Lung (tissue), 11 donors: ENCODE measurements at regions not wholly inside any gene's neighbourhood (a gene's known extent, or its start where the extent isn't known, plus 50 kb on each side); places are given as distances from the start of the nearest gene placed in this dataset.

Experiments used
- ATAC-seq: fragments of 200-7000 bp; cut with Tn5 transposase; one replicate; pipeline ENCODE4 v1.9.1; 2020; ENCODE audit warnings: moderate number of reproducible peaks; ENCODE audit not compliant: insufficient read depth, low FRiP score
- DNase-seq, 3 donors: peaks; one replicate each; pipeline ENCODE4 v3.0.0-alpha.2; 2013 to 2017
- H3K27ac ChIP-seq, 2 donors: one replicate each; pipeline ENCODE4 v1.5.1; 2013; ENCODE audit warnings: mild to moderate bottlenecking in 2 of 2, moderate library complexity in 2 of 2, control low read depth in 1 of 2, inconsistent platforms in 1 of 2, low read depth in 1 of 2, low read length in 1 of 2
- H3K27me3 ChIP-seq, 3 donors: one replicate each; pipeline ENCODE4 v1.5.1; 2013; ENCODE audit warnings: low read length in 2 of 3; ENCODE audit not compliant: control insufficient read depth in 3 of 3, insufficient read depth in 3 of 3
- H3K36me3 ChIP-seq, 4 donors: one replicate each; pipeline ENCODE4 v1.5.1; 2013; ENCODE audit warnings: low read length in 4 of 4, mild to moderate bottlenecking in 1 of 4, moderate library complexity in 1 of 4; ENCODE audit not compliant: control insufficient read depth in 4 of 4, insufficient read depth in 4 of 4
- H3K4me1 ChIP-seq, 5 donors: one replicate each; pipeline ENCODE4 v1.5.1; 2013; ENCODE audit warnings: low read length in 5 of 5, mild to moderate bottlenecking in 2 of 5, moderate library complexity in 1 of 5; ENCODE audit not compliant: control insufficient read depth in 5 of 5, insufficient read depth in 5 of 5
- H3K4me3 ChIP-seq: one replicate; pipeline ENCODE4 v1.5.1; 2013; ENCODE audit warnings: mild to moderate bottlenecking, control low read depth, moderate library complexity
- H3K9ac ChIP-seq, 2 donors: one replicate each; pipeline ENCODE4 v1.5.1; 2013; ENCODE audit warnings: low read length in 2 of 2, control low read depth in 1 of 2; ENCODE audit not compliant: insufficient read depth in 1 of 2
- H3K9me3 ChIP-seq, 4 donors: one replicate each; pipeline ENCODE4 v1.5.1; 2013; ENCODE audit warnings: low read length in 3 of 4, mild to moderate bottlenecking in 1 of 4, moderate library complexity in 1 of 4; ENCODE audit not compliant: control insufficient read depth in 4 of 4, insufficient read depth in 3 of 4
- CTCF ChIP-seq: IDR thresholded peaks from 2 replicates; pipeline ENCODE4 v1.5.1; 2012; ENCODE audit warnings: mild to moderate bottlenecking; ENCODE audit errors: control extremely low read depth, extremely low read depth
- WGBS, 2 donors: extraction: QIAGEN DNeasy Blood & Tissue Kit; methylation state at CpG; one replicate each; pipeline ENCODE4 v1.1.7; 2013; 5-methylcytosine and 5-hydroxymethylcytosine counted together
- donor health status: control.
- donor health status: control.
- donor health status: Bipolar disorder and iron deficiency.
- donor health status: healthy.
- donor health status: DM: yes; HTN: yes; CAD: no.

DNA sequence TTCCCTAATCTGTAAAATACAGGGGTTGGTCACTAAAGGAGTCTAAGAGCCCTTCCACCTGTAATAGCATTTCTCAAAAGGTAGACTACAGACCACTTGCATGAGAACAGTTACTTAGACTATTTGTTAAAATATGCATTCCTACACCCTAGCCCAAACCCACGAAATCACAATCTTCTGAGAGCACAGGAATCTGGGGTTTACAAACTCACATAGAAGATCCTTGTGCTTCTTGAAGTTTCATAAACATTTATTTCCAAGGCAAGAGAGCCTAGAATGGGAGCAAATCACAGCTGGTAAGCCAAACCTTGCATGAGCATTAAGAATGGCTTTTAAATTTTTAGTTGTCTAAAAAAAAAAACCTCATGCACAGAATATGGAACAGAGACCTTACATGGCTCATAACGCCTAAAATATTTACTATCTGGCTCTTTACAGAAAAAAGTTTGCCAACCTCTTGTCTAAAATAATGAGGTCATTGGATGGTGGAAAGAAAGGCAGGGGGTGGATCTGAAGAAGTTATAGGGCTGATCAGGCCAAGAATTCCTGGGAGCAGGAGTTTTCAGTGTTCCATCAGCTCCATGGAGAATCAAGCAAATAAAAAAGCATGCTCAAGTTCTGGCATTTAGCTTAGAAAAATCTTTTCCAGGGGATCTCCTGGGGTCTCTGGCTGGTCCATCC is 133.4 kb downstream of the CCDC34 start:
- no peak for TF ChIP-seq CTCF
- no peak for DNase-seq
- WGBS, 2 donors = 61 to 84% methylated on average over 2 of the region's 2 CpGs
- no peaks in the 10 kb centered on the region for H3K27me3 ChIP-seq
- no peaks in the 10 kb centered on the region for H3K9me3 ChIP-seq
- no peak for ATAC-seq
- no peak overlapping the region for H3K4me3 ChIP-seq
- no peaks in the 10 kb centered on the region for H3K4me1 ChIP-seq
- H3K9ac ChIP-seq = no peak overlapping the region
- no peak overlapping the region for H3K27ac ChIP-seq
- no peaks in the 10 kb centered on the region for H3K36me3 ChIP-seq

- no peak overlapping the region for H3K4me3 ChIP-seq
- no peak for ATAC-seq
- no peaks in the 10 kb centered on the region for H3K4me1 ChIP-seq
- no peak overlapping the region for H3K9ac ChIP-seq
- WGBS, 2 donors = 79 to 84% methylated on average over 2 of the region's 2 CpGs
- H3K9me3 ChIP-seq = no peaks in the 10 kb centered on the region
- H3K36me3 ChIP-seq = no peaks in the 10 kb centered on the region
- H3K27ac ChIP-seq = no peak overlapping the region
- DNase-seq = no peak
- no peak for TF ChIP-seq CTCF
- H3K27me3 ChIP-seq = no peaks in the 10 kb centered on the region
Observed at GRCh38 chr11:27228906-27229290, 134.1 kb downstream of the CCDC34 start.

DNA sequence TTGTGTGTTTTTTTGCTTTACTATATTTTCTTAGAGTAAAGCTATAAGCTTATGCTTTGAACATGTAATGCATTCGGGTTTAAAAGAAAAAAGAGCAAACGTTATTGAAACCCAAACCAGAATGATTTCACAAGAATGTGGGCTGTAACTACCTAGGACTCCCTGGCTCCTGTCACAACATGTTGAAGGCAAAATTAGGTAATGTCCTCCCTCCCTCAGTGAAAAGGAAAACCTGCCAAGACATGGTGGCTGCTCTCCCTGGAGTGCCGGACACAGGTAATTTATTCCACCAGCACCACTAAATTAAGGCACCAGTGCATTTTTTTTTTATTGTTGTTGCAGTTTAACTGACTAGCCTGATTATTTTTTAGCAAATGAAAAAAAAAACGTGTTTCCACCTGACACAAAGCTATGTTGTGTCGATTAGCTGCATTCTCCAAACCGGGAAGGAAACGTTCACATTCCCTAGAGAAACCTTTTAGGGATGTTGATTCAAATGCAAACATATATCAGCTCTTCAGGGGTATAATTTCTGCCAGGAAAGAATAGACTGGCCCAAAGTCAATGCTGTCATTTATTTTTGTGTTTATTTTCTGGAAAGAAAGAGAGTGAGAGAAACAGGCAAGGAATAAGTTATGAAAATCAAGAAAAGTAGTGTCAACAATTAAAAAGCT is 134.6 kb downstream of the CCDC34 start:
- no peaks in the 10 kb centered on the region for H3K27me3 ChIP-seq
- DNase-seq (no peak), ATAC-seq (no peak)
- H3K4me1 ChIP-seq = no peaks in the 10 kb centered on the region
- no peak overlapping the region for H3K4me3 ChIP-seq
- H3K36me3 ChIP-seq = no peaks in the 10 kb centered on the region
- no peaks in the 10 kb centered on the region for H3K9me3 ChIP-seq
- WGBS, 2 donors = 44 to 71% methylated on average over 7 of the region's 7 CpGs
- no peak overlapping the region for H3K9ac ChIP-seq
- TF ChIP-seq CTCF = no peak
- no peak overlapping the region for H3K27ac ChIP-seq

GRCh38 chr11:27227736-27228135 is 135.3 kb downstream of the CCDC34 start:
- no peaks in the 10 kb centered on the region for H3K27me3 ChIP-seq
- ATAC-seq = no peak

More at GRCh38 chr11:27227736-27228135, 135.3 kb downstream of the CCDC34 start:
- no peak overlapping the region for H3K4me3 ChIP-seq
- H3K36me3 ChIP-seq = no peaks in the 10 kb centered on the region
- H3K4me1 ChIP-seq = no peaks in the 10 kb centered on the region
- no peak overlapping the region for H3K9ac ChIP-seq
- H3K9me3 ChIP-seq = no peaks in the 10 kb centered on the region
- peak; percentile 16 to 46 (median 37) for DNase-seq
- TF ChIP-seq CTCF = no peak
- H3K27ac ChIP-seq = no peak overlapping the region
- WGBS, 2 donors = 57 to 75% methylated on average over 5 of the region's 5 CpGs
